IPS-20b (cell line): ENCODE measurements at regions not wholly inside any gene's neighbourhood (a gene's known extent, or its start where the extent isn't known, plus 50 kb on each side); places are given as distances from the start of the nearest gene placed in this dataset.
"Not testable (repeated sequence)": the region's sequence is repeated elsewhere in the genome, so short reads cannot be mapped to it uniquely, and the experiment has no call there.

Source experiments
- H3K27ac ChIP-seq: one replicate; pipeline ENCODE4 v1.5.1; 2013; ENCODE audit warnings: low read length
- H3K27me3 ChIP-seq: 2 replicates; pipeline ENCODE4 v1.6.1; 2013; ENCODE audit warnings: mild to moderate bottlenecking, low read length, inconsistent platforms; ENCODE audit not compliant: insufficient read depth
- H3K36me3 ChIP-seq: 2 replicates; pipeline ENCODE4 v1.6.1; 2013; ENCODE audit warnings: low read depth, mild to moderate bottlenecking, inconsistent platforms, low read length, moderate library complexity; ENCODE audit not compliant: insufficient read depth
- H3K4me1 ChIP-seq: 2 replicates; pipeline ENCODE4 v1.6.1; 2013; ENCODE audit warnings: mild to moderate bottlenecking, control low read depth, inconsistent platforms, low read length, moderate library complexity; ENCODE audit not compliant: insufficient read depth
- H3K4me3 ChIP-seq: 2 replicates; pipeline ENCODE4 v1.5.1; 2013; ENCODE audit warnings: mild to moderate bottlenecking, low read length, inconsistent platforms
- H3K9ac ChIP-seq: 2 replicates; pipeline ENCODE4 v1.6.1; 2013; ENCODE audit warnings: low read depth, mild to moderate bottlenecking, inconsistent platforms, low read length, moderate library complexity
- H3K9me3 ChIP-seq: 2 replicates; pipeline ENCODE4 v1.6.1; 2013; ENCODE audit warnings: mild to moderate bottlenecking, low read depth, low read length, inconsistent platforms; ENCODE audit not compliant: insufficient read depth

DNA sequence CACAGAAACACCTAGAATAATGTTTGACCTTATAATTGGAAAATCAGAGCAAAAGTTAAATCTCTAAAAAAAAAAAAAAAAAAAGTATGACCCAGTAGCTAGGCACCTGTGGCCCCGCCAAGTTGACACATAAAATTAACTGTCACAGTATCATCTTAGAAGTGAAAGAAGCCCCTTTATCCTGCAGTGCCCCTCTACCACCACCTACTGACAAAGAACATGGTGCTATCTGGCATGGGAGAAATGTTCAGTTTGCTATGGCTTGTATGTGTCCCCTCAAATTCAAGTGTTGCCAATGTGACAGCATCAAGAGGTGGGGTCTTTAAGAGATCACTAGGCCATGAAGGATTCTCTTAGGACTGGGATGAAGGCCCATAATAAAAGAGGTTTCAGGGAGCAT, 601.5 kb downstream of the TRIML1 start:
- not testable (repeated sequence) for H3K36me3 ChIP-seq, H3K4me3 ChIP-seq, H3K9ac ChIP-seq, H3K4me1 ChIP-seq, H3K27ac ChIP-seq, H3K27me3 ChIP-seq, H3K9me3 ChIP-seq

DNA sequence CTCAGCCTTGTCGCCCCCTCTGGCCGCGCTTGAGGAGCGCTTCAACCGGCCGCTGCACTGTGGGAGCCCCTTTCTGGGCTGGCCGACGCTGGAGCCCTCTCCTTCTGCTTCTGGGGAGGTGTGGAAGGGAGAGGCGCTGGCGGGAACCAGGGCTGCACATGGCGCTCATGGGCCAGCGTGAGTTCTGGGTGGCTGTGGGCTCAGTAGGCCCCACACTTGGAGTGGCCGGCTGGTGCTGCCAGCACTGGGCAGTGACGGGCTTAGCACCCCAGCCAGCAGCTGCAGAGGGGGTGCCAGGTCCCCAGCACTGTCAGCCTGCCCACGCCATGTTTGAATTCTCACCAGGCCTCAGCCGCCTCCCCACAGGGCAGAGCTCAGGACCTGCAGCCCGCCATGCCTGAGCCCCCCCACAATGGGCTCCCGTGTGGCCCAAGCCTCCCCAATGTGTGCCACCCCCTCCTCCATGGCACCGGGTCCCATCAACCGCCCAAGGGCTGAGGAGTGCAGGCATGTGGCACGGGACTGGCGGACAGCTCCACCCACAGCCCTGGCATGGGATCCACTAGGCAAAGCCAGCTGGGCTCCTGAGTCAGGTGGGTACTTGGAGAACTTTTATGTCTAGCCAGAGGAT, 615.2 kb downstream of the TRIML1 start:
- H3K9ac ChIP-seq: no peak overlapping the region
- H3K9me3 ChIP-seq: peaks cover 5% of the 10 kb centered on the region; the same call in 1 of the 2 replicates

DNA sequence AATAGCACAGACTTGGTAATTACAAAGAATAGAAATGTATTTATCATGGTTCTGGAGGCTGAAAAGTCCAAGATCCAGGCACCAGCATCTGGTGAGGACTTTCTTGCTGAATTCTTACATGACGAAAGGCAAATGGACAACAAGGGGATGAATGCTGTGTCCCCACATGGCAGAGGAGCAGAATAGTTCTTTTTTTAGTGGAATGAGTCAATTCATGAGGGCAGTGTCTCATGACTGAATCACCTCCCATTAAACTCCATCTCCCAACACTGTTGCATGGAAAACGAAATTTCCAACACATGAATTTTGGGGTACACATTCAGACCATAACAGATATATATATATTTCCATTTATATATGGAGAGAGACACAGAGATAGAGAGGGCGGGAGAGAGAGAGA, 628.3 kb downstream of the TRIML1 start:
- H3K4me3 ChIP-seq: no peak overlapping the region
- H3K27ac ChIP-seq: no peak overlapping the region
- H3K27me3 ChIP-seq: no peaks in the 10 kb centered on the region
- peaks cover 8% of the 10 kb centered on the region for H3K9me3 ChIP-seq
- H3K36me3 ChIP-seq: no peaks in the 10 kb centered on the region
- no peaks in the 10 kb centered on the region for H3K4me1 ChIP-seq
- H3K9ac ChIP-seq: no peak overlapping the region

More for the DNA sequence above, 615.2 kb downstream of the TRIML1 start:
- Histone ChIP-seq H3K36me3 (no peaks in the 10 kb centered on the region), H3K4me1 (no peaks in the 10 kb centered on the region), H3K27me3 (no peaks in the 10 kb centered on the region), H3K27ac (no peak overlapping the region), H3K4me3 (no peak overlapping the region)

DNA sequence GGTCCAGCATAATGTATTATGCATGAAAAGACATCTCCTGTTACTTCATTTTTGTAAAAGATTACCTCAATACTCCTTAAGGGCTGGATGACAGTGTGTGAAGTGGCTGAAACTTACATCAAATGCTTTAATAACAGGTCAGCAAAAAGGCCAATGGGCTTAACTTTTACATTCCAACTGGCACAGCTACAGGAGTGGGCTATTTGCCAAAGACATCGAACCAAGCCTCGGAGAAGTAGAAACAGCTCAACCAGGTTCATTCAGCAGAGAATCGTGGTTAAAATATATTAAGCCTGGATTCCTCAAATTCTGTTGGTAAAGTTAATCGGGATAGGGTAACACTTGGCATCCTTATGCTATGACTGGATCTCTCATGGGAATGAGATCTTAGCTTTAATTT, 639.7 kb downstream of the TRIML1 start:
- no peak overlapping the region for H3K27ac ChIP-seq
- H3K9me3 ChIP-seq: no peaks in the 10 kb centered on the region
- H3K27me3 ChIP-seq: no peaks in the 10 kb centered on the region
- H3K4me1 ChIP-seq: no peaks in the 10 kb centered on the region
- no peak overlapping the region for H3K9ac ChIP-seq
- H3K36me3 ChIP-seq: no peaks in the 10 kb centered on the region
- no peak overlapping the region for H3K4me3 ChIP-seq

DNA sequence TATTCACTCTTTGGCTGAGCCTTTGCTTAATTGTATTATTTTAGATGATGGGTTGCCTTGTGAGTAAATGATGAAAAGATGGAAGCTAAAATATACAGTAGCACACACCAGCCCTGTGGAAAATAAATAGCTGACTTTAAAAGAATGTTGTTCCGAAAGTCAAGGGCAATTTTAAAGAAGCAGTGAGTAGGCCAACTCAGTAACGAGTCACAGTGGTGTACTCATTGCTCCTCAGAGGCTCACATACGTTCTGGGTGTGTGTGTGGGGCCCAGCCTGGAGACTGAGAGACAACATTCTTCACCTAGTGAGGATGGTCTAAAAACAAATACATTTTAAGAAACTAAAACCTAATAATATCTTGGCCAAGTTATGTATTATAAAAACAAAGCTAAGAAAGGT, 640.3 kb downstream of the TRIML1 start:
- H3K9me3 ChIP-seq: no peaks in the 10 kb centered on the region
- no peak overlapping the region for H3K27ac ChIP-seq
- no peaks in the 10 kb centered on the region for H3K36me3 ChIP-seq

DNA sequence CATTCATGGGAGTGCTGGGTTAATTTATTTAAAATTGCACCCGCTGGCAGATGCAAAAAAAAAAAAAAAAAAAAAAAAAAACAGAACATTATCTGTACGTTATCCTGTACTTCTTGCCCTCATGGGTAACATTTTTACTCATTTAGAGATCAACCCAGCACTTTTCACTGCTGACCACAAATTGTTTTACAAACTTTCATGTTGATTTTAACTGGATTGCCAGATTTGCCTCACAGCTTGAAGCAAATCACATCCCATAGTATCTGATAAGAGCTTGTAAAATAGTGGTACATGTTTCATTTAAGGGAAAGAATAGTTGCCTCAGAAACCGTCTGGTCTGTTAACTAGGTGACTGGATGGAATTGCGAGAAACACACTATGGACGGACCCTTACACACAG, 640.8 kb downstream of the TRIML1 start:
- Histone ChIP-seq H3K27ac (no peak overlapping the region), H3K36me3 (no peaks in the 10 kb centered on the region), H3K9me3 (no peaks in the 10 kb centered on the region)

More for the DNA sequence above, 640.3 kb downstream of the TRIML1 start:
- Histone ChIP-seq H3K27me3 (no peaks in the 10 kb centered on the region), H3K4me3 (no peak overlapping the region), H3K9ac (no peak overlapping the region), H3K4me1 (no peaks in the 10 kb centered on the region)

DNA sequence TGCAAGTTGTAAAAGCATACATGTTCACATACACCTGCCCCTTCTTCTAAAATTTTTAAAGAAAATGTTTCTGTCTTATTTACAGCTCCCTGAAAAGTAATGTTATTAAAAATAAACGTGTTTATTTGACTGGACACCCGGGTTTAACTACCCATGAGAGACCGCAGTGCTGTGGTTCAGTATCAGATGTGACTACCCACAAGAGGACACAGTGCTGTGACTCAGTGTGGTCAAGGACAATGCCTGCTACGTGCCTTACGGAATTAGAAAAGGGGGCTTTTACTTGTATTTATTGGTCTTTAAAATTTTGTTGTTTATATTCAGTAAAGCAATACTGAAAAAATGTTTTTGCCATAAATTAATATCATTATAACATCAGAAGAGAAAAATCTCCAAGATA, 641.4 kb downstream of the TRIML1 start:
- Histone ChIP-seq H3K9ac (no peak overlapping the region), H3K4me3 (no peak overlapping the region), H3K27ac (no peak overlapping the region), H3K9me3 (no peaks in the 10 kb centered on the region), H3K4me1 (no peaks in the 10 kb centered on the region), H3K36me3 (no peaks in the 10 kb centered on the region), H3K27me3 (no peaks in the 10 kb centered on the region)

More for the DNA sequence above, 640.8 kb downstream of the TRIML1 start:
- H3K4me3 ChIP-seq: no peak overlapping the region
- no peaks in the 10 kb centered on the region for H3K27me3 ChIP-seq
- H3K4me1 ChIP-seq: no peaks in the 10 kb centered on the region
- no peak overlapping the region for H3K9ac ChIP-seq

DNA sequence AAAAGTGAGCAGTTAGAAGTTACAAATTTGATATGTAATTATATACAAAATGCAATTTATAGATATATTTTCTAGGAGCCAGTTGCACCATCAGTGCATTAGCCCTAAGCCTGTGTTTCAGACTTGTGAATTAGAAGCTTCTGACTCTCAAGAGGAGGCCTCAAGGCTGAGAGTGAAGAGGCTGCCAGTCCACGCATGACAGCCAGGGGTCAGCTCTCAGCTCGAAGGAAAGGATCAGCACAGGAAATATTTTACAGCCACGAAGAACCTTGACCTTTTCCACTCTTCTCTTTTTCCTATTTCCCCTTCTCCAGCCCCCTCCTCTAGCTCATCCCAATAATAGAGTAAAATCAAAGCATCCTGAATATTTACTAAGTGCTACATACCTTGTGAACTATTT, 642.4 kb downstream of the TRIML1 start:
- no peak overlapping the region for H3K9ac ChIP-seq
- no peaks in the 10 kb centered on the region for H3K9me3 ChIP-seq
- no peak overlapping the region for H3K4me3 ChIP-seq
- no peaks in the 10 kb centered on the region for H3K36me3 ChIP-seq
- H3K27ac ChIP-seq: no peak overlapping the region
- H3K4me1 ChIP-seq: no peaks in the 10 kb centered on the region
- no peaks in the 10 kb centered on the region for H3K27me3 ChIP-seq

DNA sequence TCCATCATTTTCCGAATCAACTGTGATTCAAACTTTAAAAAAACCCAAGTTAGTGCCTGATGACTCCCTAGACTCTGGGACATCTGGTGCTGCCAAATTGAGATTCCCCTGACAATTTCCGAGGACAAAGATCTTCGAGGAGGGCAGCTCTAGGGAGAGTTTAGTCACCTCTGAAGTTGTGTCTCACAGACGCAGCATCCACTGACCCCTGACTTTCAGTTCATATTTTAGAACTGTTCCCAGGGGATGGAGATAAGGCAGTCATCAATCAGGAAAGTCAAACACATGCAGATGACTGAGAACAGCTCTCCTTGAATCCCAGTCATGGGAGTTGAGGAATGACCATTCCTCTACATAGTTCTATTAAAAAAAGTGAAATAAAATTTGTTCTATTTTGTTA, 643.9 kb downstream of the TRIML1 start:
- Histone ChIP-seq H3K36me3 (no peaks in the 10 kb centered on the region), H3K9ac (no peak overlapping the region), H3K27me3 (no peaks in the 10 kb centered on the region), H3K4me1 (no peaks in the 10 kb centered on the region), H3K9me3 (no peaks in the 10 kb centered on the region), H3K27ac (no peak overlapping the region), H3K4me3 (no peak overlapping the region)

DNA sequence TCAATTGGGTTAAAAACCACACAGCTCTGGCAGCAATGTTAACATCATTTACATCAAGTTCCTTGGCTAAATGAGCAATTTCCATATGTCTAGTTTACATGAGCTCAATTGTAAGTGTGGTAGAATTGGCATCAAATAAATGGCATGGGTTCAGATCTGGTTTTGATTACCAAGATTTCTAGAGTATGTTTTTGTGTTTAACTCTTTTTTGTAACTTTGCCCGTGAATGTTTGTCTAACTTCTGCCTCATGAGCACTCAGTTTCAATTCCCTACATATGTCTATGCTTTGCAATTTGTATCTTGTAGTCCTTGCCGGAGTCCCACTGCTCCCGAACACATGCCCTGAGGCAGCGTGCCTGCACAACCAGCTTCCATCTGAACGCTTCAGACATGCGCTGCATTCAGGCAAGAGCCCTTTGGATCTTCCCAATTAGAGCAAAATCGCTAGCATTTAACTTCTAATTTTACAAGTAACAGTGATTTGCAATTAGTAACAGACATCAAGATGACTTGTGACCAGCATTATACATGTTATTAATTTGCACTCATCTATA, 644.4 kb downstream of the TRIML1 start:
- Histone ChIP-seq H3K36me3 (no peaks in the 10 kb centered on the region), H3K27me3 (no peaks in the 10 kb centered on the region), H3K4me1 (no peaks in the 10 kb centered on the region), H3K9me3 (no peaks in the 10 kb centered on the region), H3K4me3 (no peak overlapping the region), H3K27ac (no peak overlapping the region), H3K9ac (no peak overlapping the region)

DNA sequence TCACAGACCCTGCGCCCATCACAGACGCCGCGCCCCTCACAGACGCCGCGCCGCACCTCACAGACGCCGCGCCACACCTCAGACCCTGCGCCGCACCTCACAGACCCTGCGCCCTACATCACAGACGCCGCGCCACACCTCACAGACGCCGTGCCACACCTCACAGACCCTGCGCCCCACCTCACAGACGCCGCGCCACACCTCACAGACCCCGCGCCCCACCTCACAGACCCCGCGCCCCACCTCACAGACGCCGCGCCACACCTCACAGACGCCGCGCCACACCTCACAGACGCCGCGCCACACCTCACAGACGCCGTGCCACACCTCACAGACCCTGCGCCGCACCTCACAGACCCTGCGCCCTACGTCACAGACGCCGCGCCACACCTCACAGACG, 657.4 kb downstream of the TRIML1 start:
- not testable (repeated sequence) for H3K27ac ChIP-seq, H3K4me1 ChIP-seq, H3K36me3 ChIP-seq, H3K9me3 ChIP-seq, H3K4me3 ChIP-seq, H3K9ac ChIP-seq, H3K27me3 ChIP-seq

DNA sequence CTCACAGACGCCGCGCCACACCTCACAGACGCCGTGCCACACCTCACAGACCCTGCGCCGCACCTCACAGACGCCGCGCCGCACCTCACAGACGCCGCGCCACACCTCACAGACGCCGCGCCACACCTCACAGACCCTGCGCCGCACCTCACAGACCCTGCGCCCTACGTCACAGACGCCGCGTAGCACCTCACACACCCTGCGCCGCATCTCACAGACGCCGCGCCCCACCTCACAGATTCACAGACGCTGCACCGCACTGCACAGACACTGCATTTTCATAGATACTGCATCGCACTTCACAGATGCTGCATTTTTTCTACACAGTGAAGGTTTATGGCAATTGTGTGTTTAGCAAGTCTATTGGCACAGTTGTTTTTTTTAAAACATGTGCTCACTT, 657.8 kb downstream of the TRIML1 start:
- not testable (repeated sequence) for H3K27me3 ChIP-seq, H3K27ac ChIP-seq, H3K9me3 ChIP-seq, H3K9ac ChIP-seq, H3K36me3 ChIP-seq, H3K4me3 ChIP-seq, H3K4me1 ChIP-seq
